ENCODE measurements at regions not wholly inside any gene's neighbourhood (a gene's known extent, or its start where the extent isn't known, plus 50 kb on each side); places are given as distances from the start of the nearest gene placed in this dataset.
"Not testable (repeated sequence)": the region's sequence is repeated elsewhere in the genome, so short reads cannot be mapped to it uniquely, and the experiment has no call there.

DNA sequence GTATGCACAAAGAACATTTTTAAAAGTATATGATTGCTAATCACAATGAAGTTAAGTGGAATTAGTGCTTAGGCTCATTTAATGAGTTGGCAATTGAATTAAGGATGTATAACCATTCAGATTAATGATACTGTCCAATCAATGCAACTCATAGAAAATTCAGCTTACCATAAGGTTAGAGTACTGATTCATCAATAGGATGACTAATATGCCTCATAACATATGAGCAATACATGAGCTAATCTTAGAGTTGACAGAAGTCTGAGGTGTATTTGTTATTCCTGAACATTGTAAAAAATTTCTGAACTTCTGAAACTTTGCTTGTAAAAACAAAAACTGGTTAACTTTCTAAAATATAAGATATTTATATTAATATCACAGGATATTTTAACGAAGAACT lies 118.3 kb upstream of the NETO1 start:
- Histone ChIP-seq H3K4me3 (no peak overlapping the region), H3K27me3 (ENCODE audit: low read depth) (no peaks in the 10 kb centered on the region), H3K9me3 (replicated peaks) (peaks cover 46% of the 10 kb centered on the region), H3K27ac (replicated peaks) (no peak overlapping the region), H3K36me3 (no peaks in the 10 kb centered on the region), H3K4me1 (no peaks in the 10 kb centered on the region)
- intact Hi-C loops (cut with micrococcal nuclease) = no loop called here
- no peak for DNase-seq
- TF ChIP-seq, protein P1, sequence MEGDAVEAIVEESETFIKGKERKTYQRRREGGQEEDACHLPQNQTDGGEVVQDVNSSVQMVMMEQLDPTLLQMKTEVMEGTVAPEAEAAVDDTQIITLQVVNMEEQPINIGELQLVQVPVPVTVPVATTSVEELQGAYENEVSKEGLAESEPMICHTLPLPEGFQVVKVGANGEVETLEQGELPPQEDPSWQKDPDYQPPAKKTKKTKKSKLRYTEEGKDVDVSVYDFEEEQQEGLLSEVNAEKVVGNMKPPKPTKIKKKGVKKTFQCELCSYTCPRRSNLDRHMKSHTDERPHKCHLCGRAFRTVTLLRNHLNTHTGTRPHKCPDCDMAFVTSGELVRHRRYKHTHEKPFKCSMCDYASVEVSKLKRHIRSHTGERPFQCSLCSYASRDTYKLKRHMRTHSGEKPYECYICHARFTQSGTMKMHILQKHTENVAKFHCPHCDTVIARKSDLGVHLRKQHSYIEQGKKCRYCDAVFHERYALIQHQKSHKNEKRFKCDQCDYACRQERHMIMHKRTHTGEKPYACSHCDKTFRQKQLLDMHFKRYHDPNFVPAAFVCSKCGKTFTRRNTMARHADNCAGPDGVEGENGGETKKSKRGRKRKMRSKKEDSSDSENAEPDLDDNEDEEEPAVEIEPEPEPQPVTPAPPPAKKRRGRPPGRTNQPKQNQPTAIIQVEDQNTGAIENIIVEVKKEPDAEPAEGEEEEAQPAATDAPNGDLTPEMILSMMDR (IDR thresholded peaks at IDR 0.05; ENCODE audit: borderline replicate concordance) = no peak

DNA sequence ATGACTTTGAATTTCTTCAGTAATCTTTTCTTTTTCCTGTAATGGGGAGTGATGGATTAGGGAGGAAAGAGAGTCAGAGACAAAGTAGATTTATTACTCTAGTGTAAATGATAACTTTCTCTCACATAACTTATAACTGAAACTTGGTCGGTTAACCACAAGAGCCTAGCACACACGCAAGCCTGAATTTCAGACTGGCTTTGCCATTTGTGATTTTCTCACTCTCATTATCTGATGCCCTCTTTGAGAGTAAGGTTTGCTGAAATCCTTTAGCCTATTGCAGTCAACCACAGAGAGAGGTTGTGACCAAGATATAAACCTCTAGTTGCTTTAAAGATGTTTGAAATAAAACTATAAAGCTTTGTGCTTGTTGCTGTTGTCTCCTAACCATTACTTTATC lies 117.9 kb upstream of the NETO1 start:
- TF ChIP-seq, protein P1 (IDR thresholded peaks at IDR 0.05; ENCODE audit: borderline replicate concordance) = no peak
- H3K9me3 ChIP-seq (replicated peaks) = peaks cover 46% of the 10 kb centered on the region
- H3K4me3 ChIP-seq = no peak overlapping the region
- intact Hi-C loops (cut with micrococcal nuclease) = no loop called here
- H3K36me3 ChIP-seq = no peaks in the 10 kb centered on the region
- no peak overlapping the region for H3K27ac ChIP-seq (replicated peaks)
- H3K4me1 ChIP-seq = no peaks in the 10 kb centered on the region
- no peak for DNase-seq
- H3K27me3 ChIP-seq (ENCODE audit: low read depth) = no peaks in the 10 kb centered on the region

DNA sequence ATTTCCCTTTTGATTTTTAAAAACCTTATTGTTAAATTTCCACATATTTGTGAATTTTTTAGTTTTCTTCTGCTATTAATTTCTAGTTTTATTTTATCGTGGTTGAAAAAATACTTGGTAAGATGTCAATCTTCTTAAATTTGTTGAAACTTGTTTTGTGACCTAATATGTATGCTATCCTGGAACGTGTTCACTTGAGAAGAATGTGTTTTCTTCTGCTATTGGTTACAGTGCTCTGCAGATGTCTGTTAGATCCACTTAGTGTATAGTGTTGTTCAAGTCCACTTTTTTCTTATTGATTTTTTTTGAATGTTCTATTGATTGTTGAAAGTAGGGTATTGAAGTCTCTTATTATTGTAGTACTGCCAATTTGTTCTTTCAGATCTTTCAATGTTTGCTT lies 116.5 kb upstream of the NETO1 start:
- intact Hi-C loops (cut with micrococcal nuclease) = no loop called here
- DNase-seq = no peak
- Histone ChIP-seq H3K9me3 (replicated peaks) (peaks cover 46% of the 10 kb centered on the region), H3K4me1 (no peaks in the 10 kb centered on the region), H3K27me3 (ENCODE audit: low read depth) (no peaks in the 10 kb centered on the region), H3K4me3 (no peak overlapping the region), H3K27ac (replicated peaks) (no peak overlapping the region), H3K36me3 (no peaks in the 10 kb centered on the region)
- TF ChIP-seq, protein P1 (IDR thresholded peaks at IDR 0.05; ENCODE audit: borderline replicate concordance) = no peak

DNA sequence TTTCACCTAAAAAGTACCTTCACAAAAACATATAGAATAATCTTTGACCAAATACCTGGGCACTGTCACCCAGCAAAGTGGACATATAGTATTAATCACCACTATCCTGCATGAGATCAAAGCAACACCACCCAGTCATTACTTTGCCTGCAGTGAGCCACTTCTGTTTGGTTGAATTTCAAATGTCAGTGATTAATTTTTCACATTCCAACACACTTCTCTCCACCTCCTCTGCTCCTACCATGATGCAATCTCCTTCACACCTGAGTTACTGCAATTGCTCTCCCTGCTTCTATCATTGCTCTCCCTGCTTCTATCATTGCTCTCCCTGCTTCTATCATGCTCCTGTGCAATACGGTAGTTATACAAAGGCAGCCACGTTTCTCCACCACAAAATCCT lies 106.1 kb upstream of the NETO1 start:
- DNase-seq = no peak
- Histone ChIP-seq H3K4me1 (no peaks in the 10 kb centered on the region), H3K27ac (replicated peaks) (no peak overlapping the region), H3K4me3 (no peak overlapping the region), H3K27me3 (ENCODE audit: low read depth) (no peaks in the 10 kb centered on the region), H3K36me3 (no peaks in the 10 kb centered on the region), H3K9me3 (replicated peaks) (peaks cover 8% of the 10 kb centered on the region)
- TF ChIP-seq, protein P1 (IDR thresholded peaks at IDR 0.05; ENCODE audit: borderline replicate concordance) = no peak
- intact Hi-C loops (cut with micrococcal nuclease) = no loop called here

DNA sequence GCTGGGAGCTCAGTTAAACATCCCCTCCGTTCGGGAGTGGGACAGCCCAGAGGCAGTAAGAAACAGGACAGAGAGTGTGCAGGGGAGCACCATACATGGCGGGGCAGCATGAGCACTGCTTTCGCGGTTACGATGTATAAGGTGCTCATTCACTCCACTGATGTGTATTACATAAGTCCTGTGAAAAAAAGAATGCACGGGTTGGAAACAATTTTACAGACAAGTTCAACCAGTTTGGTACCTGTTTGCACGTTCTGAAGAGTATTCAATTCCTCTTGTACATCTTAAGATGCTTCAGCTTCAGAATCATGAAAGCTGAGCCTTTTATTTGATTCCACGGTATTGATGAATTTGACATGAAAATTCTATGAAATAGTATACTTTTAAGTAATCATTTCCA lies 97.8 kb upstream of the NETO1 start:
- peaks cover 9% of the 10 kb centered on the region for H3K9me3 ChIP-seq (replicated peaks)
- TF ChIP-seq, protein P1 (IDR thresholded peaks at IDR 0.05; ENCODE audit: borderline replicate concordance) = no peak
- H3K27me3 ChIP-seq (ENCODE audit: low read depth) = no peaks in the 10 kb centered on the region
- H3K4me1 ChIP-seq = no peaks in the 10 kb centered on the region
- intact Hi-C loops (cut with micrococcal nuclease) = no loop called here
- no peak overlapping the region for H3K4me3 ChIP-seq
- no peaks in the 10 kb centered on the region for H3K36me3 ChIP-seq
- no peak overlapping the region for H3K27ac ChIP-seq (replicated peaks)
- DNase-seq = no peak

DNA sequence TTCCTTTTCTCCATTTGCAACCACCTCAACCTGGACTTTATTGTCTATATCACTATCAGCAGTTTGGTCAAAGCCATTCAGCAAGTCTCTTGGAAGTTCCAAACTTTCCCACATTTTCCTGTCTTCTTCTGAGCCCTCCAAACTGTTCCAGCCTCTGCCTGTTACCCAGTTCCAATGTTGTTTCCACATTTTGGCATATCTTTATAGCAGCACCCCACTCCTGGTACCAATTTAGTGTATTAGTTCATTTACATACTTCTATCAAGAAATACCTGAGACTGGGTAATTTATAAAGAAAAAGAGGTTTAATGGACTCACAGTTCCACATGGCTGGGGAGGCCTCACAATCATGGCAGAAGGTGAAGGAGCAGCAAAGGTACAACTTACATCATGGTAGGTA lies 90.4 kb upstream of the NETO1 start:
- peaks cover 37% of the 10 kb centered on the region for H3K9me3 ChIP-seq (replicated peaks)
- H3K4me1 ChIP-seq; H3K27me3 ChIP-seq (ENCODE audit: low read depth); intact Hi-C loops (cut with micrococcal nuclease); H3K36me3 ChIP-seq; DNase-seq; H3K4me3 ChIP-seq; H3K27ac ChIP-seq (replicated peaks): not testable (repeated sequence)

All from left ventricle myocardium inferior (tissue), 1 donor.